ENCODE measurements at regions not wholly inside any gene's neighbourhood (a gene's known extent, or its start where the extent isn't known, plus 50 kb on each side); places are given as distances from the start of the nearest gene placed in this dataset.

- DNase-seq (ENCODE audit: low read depth in 2 of 2): no peak
These were observed 1295.5 kb upstream of the LRRTM1 start for GRCh38 chr2:81600088-81600487.

GRCh38 chr2:81598453-81598852, 1293.9 kb upstream of the LRRTM1 start:
- DNase-seq (ENCODE audit: low read depth in 2 of 2): no peak

- no peak for DNase-seq (ENCODE audit: low read depth in 2 of 2)
These were observed 1284.9 kb upstream of the LRRTM1 start for GRCh38 chr2:81589406-81589805.

- no peak for DNase-seq (ENCODE audit: low read depth in 2 of 2)
These were observed 1279.0 kb upstream of the LRRTM1 start for GRCh38 chr2:81583311-81584108.

DNA sequence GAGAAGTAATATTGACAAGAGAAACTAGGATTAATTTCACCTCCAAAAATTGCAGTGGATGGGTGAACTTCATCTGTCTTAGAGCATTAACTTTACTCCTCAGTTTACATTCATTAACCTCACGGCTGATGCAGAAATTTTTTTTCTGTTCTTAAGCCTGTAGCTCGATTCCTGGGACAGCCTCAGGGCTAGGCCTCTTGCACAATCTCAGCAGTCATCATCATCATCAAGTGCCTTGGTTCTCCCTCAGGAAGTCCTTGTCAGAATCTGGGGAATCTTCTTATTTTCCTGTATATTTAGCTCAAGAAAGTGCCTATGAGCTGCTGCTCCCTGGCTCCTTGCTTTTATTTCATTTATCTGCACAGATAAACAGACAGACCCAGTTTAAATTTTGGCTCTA, 1272.2 kb upstream of the LRRTM1 start:
- no peak for DNase-seq (ENCODE audit: low read depth in 2 of 2)

DNA sequence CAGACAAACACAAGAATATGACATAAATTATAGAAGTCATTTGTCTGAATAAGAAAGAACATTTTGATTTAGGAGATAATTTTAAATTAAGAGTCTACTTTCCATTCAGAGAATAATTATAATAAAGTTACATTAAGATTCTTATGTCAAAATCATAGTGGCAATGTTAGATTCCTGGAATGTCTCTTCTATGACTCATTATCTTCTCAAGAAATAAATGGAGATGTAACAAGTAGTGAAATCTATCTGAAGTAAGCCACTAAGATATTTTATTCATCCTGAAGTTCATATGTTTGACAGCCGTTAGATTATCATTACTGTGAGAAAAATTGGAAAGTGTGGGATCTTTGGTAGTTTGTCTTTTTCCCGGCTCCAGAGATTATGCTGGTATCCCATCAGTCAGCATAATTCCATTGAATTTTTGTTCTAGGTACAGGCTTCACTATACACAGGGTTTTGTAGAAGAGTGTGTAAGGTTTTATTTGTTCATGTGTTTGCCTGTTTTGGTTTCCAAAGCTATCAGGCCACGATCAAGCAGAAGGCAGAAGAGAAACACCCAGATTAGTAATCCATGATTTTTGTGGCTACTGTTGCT, 1246.6 kb upstream of the LRRTM1 start:
- peak; percentile 3 to 8 for DNase-seq (ENCODE audit: low read depth in 2 of 2)

GRCh38 chr2:81550277-81550676, 1245.7 kb upstream of the LRRTM1 start:
- no peak for DNase-seq (ENCODE audit: low read depth in 2 of 2)

DNA sequence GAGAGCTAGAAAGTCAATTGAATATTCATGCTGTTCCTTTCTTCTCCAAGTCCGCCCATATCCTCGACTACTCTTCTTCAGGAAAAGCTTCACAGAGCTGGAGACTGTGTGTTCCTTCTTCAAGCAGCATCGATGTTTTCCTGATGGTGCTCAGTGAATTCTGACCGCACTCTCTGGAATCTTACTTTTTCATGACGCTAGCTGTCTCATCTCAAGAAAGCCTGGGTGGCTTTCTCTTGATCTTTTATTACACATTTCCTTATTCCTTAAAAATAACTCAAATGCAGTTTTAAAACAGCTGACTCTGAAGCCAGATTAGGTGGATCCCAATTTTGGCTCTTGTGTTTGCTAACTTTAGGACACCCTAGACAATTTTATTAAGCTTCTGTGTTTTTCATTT, 1245.1 kb upstream of the LRRTM1 start:
- DNase-seq (ENCODE audit: low read depth in 2 of 2): no peak

- DNase-seq (ENCODE audit: low read depth in 2 of 2): no peak
These were observed 1241.1 kb upstream of the LRRTM1 start for GRCh38 chr2:81545626-81546025.

- no peak for DNase-seq (ENCODE audit: low read depth in 2 of 2)
These were observed 1237.6 kb upstream of the LRRTM1 start for GRCh38 chr2:81542119-81542518.

GRCh38 chr2:81529944-81530343, 1225.4 kb upstream of the LRRTM1 start:
- no peak for DNase-seq (ENCODE audit: low read depth in 2 of 2)

DNA sequence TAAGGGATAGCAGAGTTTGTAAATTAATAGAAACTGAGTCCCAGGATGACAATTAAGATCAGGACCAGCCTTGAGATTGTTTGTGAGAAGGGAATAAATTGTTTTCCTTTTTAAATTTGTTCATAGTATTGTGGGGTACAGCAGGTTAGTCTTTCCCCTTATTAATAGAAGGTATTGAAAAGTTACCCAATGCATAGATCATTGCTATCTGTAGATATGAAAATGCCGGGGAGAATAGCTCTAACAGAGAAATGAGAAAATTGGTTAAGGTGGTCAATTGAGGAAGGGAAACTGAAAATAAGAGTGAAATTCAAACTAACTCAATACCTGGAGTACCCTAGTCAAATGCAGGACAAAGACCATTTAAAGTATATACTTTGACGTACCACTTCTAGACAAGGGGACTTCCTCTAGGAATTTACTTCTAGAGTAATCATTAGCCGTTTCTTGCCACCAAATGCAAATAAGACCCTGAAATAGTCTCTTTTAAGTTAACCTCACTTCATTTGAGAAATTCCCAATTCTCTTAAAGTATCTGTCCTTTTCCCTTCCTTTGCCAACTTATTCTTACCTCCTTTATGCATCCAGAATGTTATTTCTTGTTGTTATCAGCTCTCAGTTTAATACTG, 1224.4 kb upstream of the LRRTM1 start:
- no peak for DNase-seq (ENCODE audit: low read depth in 2 of 2)

GRCh38 chr2:81523344-81523743, 1218.8 kb upstream of the LRRTM1 start:
- no peak for DNase-seq (ENCODE audit: low read depth in 2 of 2)

- no peak for DNase-seq (ENCODE audit: low read depth in 2 of 2)
These were observed 1208.8 kb upstream of the LRRTM1 start for GRCh38 chr2:81513328-81513727.

- no peak for DNase-seq (ENCODE audit: low read depth in 2 of 2)
These were observed 1201.0 kb upstream of the LRRTM1 start for GRCh38 chr2:81505586-81505985.

- no peak for DNase-seq (ENCODE audit: low read depth in 2 of 2)
These were observed 1191.0 kb upstream of the LRRTM1 start for GRCh38 chr2:81495556-81495955.

- DNase-seq (ENCODE audit: low read depth in 2 of 2): no peak
These were observed 1178.7 kb upstream of the LRRTM1 start for GRCh38 chr2:81483254-81483653.

- DNase-seq (ENCODE audit: low read depth in 2 of 2): no peak
These were observed 1177.4 kb upstream of the LRRTM1 start for GRCh38 chr2:81481994-81482368.

- DNase-seq (ENCODE audit: low read depth in 2 of 2): no peak
These were observed 1176.9 kb upstream of the LRRTM1 start for GRCh38 chr2:81481242-81481993.

DNA sequence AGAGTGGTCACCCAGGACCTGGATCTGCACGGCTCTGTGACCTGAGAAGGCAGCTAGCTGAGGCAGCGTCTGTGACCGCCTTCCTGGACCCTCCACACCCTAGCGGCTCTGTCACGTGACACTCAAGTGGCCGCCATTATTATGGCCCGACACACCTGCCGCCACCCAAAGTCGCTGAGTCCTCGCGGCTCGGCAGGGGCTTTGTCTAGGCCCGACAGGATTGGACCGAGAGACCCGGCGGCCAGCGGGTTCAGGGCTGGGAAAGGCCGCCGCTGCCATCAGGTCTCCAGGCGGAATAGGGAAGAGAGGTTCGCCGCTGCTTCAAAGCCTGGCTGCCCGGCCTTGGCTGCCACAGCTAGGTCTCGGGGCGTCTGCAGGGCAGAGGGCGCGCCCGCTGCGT, 1162.5 kb upstream of the LRRTM1 start:
- DNase-seq (ENCODE audit: low read depth in 2 of 2): no peak

GRCh38 chr2:81462420-81462819, 1157.9 kb upstream of the LRRTM1 start:
- no peak for DNase-seq (ENCODE audit: low read depth in 2 of 2)

DNA sequence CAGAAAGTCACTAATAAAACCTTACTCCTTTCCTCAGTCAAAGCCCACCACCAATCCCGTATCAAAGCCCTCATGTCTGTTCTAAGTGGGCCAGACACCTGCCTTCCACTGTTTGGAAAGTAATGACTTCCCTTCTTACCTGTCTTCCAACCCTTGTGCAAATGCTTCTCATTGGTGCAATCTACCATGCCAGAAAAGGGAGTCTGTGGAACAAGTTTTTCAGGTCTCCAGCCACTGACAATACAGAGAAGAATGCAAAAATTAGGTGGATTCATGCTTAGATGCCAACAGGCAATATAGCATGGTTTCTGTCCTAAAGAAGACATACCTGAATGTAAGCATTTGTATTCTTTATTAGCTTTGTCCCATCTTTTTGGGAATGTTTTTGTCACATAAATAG, 1140.6 kb upstream of the LRRTM1 start:
- no peak for DNase-seq (ENCODE audit: low read depth in 2 of 2)
